AG20443 (cell line): ENCODE measurements at regions not wholly inside any gene's neighbourhood (a gene's known extent, or its start where the extent isn't known, plus 50 kb on each side); places are given as distances from the start of the nearest gene placed in this dataset.
"Not testable (repeated sequence)": the region's sequence is repeated elsewhere in the genome, so short reads cannot be mapped to it uniquely, and the experiment has no call there.

Source experiments
- DNase-seq: peaks from one replicate; pipeline ENCODE4 v3.0.0; 2012; ENCODE audit warnings: low spot score, mixed read lengths

- not testable (repeated sequence) for DNase-seq
These were observed 144.7 kb upstream of the CRYM start for GRCh38 chr16:21422824-21423223.

GRCh38 chr16:21404699-21405098 is 126.6 kb upstream of the CRYM start:
- DNase-seq, result not testable (repeated sequence)

- not testable (repeated sequence) for DNase-seq
These were observed 119.8 kb upstream of the CRYM start for GRCh38 chr16:21397866-21398265.

DNA sequence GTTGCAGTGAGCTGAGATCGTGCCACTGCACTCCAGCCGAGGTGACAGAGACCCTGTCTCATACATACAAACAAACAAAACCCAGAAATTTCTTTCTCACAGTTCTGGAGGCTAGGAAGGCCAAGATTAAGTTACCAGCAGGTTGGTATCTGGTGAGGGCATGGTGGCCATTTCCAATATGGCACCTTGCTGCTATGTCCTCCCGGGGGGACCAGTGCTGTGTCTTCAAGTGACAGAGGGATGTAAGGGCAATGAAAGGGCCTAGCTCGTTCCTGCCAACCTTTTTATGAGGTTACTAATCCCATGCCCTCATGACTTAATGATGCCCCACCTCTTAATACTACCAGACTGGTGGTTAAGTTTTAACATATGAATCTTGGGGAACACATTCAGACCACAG is 118.5 kb upstream of the CRYM start:
- DNase-seq, result not testable (repeated sequence)

DNA sequence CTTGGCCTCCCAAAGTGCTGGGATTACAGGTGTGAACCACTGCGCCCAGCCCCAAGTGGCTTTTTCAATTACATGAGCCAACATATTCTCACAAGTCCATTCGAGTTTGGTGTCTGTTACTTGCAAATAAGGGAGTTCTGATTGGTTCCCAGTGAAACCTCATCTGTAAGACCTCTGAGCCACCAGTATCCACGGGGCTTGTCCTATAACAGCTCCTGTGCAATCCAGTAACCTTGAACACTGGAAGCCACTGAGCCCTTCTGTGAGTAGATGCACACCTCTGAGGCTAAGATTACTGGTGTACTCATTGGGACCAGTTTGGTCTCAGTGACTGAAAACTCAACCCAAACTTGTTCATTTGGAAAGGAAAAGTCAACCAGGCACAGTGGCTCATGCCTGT is 112.5 kb upstream of the CRYM start:
- DNase-seq, result not testable (repeated sequence)

GRCh38 chr16:21389860-21390259 is 111.8 kb upstream of the CRYM start:
- DNase-seq, result not testable (repeated sequence)

DNA sequence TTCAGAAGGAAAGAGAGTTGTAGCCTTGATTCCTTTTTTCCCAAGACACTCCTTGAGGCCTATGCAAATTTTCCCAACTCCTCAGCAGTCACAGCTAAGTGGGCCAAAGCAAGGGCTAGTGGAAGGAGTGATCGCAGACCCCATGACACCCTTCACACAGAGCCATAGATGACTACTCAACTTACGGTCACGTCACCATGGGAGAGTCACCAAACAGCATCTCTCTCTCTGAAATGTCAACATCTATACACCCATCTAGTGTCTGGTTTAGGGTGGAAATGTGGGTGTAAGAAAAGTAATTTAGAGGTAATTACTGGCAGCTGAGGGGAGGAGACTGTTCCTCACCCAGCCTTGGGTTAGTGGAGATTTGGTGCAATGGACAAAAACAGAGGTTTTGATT is 109.7 kb upstream of the CRYM start:
- DNase-seq, result not testable (repeated sequence)

GRCh38 chr16:21386201-21386915 is 108.3 kb upstream of the CRYM start:
- DNase-seq, result not testable (repeated sequence)

DNA sequence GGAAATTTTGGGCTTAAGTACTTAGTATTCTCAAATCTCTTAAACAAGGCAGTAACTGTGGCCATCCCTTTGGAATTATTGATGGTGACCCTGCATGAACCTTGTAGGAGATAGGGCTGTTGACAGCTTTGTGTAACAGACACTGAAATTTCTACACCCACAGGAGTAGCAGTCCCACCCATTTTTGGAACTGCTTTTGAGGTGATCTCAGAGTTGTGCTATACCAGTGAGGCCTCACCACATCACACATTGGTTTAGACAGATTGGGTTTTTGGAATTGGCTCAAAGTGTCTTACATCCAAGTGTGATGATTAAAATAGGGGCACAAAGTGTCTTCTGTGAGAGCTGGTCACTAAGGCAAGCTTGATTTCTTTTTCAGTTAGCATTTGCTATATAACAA is 105.6 kb upstream of the CRYM start:
- not testable (repeated sequence) for DNase-seq

DNA sequence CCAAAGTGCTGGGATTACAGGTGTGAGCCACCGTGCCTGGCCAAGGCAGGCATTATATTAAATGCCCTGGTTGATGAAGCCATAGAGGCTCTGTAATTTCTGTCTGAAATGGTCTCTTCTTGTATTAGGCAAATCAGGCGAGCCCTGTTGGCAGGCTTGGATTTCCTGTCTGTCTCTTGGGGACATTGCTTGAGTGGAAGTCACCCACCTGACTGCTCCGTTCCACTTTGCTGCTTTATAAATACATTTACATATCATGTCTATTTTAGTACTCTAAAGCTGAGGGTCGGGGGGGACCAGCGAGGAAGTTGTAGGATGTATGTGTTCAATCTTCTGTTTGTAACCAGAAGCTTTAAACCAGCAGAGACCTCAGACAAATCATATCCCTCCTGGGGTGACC is 101.6 kb upstream of the CRYM start:
- not testable (repeated sequence) for DNase-seq

DNA sequence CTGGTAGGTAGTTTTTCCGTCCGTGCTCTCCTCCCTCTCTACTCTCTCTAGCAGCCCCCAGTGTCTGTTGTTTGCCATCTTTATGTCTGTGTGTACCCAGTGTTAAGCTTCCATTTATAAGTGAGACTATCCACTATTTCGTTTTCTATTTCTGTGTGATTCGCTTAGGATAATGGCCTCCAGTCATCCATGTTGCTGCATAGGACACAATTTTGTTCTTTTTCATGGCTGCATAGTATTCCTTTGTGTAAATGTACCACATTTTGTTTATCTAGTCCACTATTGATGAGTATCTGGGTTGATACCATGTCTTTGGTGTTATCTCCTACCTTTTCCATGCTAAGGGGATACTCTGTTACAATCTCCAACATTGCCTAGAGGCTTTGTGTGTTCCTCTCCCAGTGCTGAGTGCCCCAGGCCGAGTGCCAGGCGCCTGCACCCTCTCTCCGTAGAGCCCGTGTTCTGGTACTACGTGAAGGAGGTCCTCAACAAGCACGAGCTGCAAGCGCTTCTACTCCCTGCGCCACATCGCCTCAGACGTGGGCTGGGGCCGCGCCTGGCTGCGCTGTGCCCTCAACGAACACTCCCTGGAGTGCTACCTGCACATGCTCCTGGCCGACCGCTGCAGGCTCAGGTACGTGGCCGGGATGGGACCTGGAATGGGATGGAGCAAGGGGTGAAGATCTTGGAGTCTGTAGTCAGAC is 98.3 kb upstream of the CRYM start:
- DNase-seq, result not testable (repeated sequence)

- DNase-seq, result not testable (repeated sequence)
These were observed 97.2 kb upstream of the CRYM start for GRCh38 chr16:21375334-21375733.

DNA sequence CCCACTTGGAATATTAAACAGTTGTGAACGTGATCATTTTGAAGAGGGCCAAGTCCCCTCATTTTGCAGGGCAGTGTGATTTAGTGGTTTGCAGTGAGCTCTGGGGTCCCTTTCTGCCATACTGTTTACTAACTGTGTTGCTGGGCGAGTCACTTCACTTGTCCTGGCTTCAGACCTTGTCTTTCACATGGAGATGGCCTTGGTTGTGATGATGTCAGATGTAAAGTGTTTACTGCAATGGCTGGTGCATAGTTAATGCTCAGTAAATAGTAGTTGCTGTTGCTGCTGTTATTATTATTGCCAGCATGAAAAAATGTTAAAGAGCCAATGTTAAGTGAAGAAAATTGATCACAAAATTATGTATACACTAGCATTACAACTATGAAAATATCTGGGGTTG is 95.4 kb upstream of the CRYM start:
- DNase-seq, result not testable (repeated sequence)

DNA sequence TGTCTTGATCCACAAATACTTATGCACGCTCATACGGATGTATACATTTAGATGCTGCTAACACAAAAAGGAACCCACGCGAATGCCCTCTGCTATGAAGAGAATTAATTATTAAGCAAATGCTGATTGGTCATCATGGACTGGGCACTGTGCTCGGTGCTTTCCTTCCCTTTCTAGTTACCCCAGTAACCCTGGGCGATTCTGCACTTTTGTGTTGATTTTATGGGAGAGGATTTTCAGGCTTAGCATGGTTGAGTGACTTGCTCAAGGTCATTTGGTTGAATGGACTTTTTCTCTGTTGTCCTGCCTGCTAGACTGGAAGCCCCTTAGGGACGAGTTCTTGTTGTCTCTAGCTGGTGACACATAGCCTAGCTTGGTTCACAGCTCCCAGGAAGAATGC is 94.8 kb upstream of the CRYM start:
- DNase-seq, result not testable (repeated sequence)

GRCh38 chr16:21372162-21372835 is 94.2 kb upstream of the CRYM start:
- not testable (repeated sequence) for DNase-seq

DNA sequence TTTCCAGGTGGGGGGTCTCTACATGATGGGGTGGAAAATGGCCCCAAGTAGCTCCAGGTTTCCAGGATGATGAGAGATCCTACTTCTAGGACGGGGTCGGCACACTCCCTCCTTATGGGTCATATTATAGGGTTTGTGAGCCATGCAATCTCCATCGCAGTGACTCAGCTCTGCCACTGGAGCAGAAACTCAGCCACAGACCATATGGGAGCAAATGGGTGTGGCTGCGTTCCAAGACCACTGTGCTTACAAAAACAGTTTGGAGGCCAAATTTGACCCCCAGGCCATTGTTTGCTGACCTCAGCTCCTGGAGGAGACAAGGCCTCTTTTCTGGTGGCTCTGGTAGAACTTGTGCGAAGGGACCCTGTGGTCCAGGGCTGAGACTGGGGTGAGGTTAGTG is 92.7 kb upstream of the CRYM start:
- not testable (repeated sequence) for DNase-seq

GRCh38 chr16:21368973-21369942 is 91.2 kb upstream of the CRYM start:
- not testable (repeated sequence) for DNase-seq

- not testable (repeated sequence) for DNase-seq
These were observed 89.8 kb upstream of the CRYM start for GRCh38 chr16:21367733-21368421.

- not testable (repeated sequence) for DNase-seq
These were observed 88.9 kb upstream of the CRYM start for GRCh38 chr16:21366998-21367397.

DNA sequence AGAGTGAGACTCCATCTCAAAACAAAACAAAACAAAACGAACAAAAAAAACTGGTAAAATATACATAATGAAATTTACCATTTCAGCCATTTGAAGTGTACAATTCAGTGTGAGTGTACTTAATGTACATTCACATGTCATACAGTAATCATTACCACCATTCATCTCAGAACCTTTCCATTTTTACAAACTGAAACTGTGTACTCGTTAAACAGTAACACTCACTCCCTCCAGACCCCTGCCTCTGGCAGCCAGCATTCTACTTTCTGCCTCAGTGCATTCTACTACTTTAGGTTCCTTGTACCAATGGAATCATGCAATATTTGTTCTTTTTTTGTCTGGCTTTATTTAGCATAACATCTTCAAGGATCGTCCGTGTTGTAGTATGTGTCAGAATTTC is 87.5 kb upstream of the CRYM start:
- not testable (repeated sequence) for DNase-seq
